ENCODE measurements at regions not wholly inside any gene's neighbourhood (a gene's known extent, or its start where the extent isn't known, plus 50 kb on each side); places are given as distances from the start of the nearest gene placed in this dataset.

GRCh38 chr12:85654456-85654840, 181.8 kb downstream of the RASSF9 start:
- no peak for TF ChIP-seq CTCF (IDR thresholded peaks at IDR 0.05; ENCODE audit: low read depth, low read length, missing control alignments)
- no peak for DNase-seq (ENCODE audit: low read depth)
- H3K4me3 ChIP-seq (ENCODE audit: low read depth, low read length) = no peak overlapping the region

DNA sequence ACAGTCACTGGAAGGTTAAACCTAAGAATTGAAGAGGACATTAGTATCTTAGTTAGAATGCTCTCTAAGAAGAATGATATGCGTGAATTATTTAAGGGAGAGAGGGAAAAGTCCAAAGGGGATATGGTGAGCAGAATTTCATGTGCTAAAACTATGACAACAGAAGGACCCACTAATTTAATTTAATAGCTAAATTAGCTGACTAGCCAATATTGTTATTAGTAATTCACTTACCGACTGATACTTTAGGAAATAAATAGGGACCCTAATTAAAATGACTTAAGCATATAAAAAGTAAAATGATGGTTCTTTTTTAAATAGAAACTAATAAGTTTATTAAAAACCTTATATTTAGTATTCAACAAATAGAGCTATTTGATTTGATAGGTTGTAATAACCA, 179.6 kb downstream of the RASSF9 start:
- H3K4me3 ChIP-seq (ENCODE audit: low read depth, low read length) = no peak overlapping the region
- no peak for TF ChIP-seq CTCF (IDR thresholded peaks at IDR 0.05; ENCODE audit: low read depth, low read length, missing control alignments)
- DNase-seq (ENCODE audit: low read depth) = no peak

DNA sequence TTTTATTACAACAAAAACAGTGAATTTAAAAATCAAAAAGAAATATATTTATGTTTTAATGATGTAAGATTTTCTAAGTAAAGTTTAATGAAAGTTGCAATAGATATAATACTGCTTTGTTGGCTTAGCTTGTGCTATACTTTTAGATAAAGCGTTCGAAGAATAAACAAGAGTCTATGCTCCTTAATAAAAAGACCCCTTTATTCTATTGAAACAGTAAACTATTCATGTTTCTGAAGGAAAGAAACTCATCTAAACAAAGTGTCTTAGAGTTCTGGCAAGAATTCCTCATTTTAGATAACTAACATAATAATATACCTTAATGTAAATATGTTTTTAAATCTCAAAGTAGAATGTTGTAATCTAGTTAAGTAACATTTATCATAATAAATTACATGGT, 179.0 kb downstream of the RASSF9 start:
- no peak for TF ChIP-seq CTCF (IDR thresholded peaks at IDR 0.05; ENCODE audit: low read depth, low read length, missing control alignments)
- no peak for DNase-seq (ENCODE audit: low read depth)
- H3K4me3 ChIP-seq (ENCODE audit: low read depth, low read length) = no peak overlapping the region

GRCh38 chr12:85657836-85658630, 178.2 kb downstream of the RASSF9 start:
- no peak overlapping the region for H3K4me3 ChIP-seq (ENCODE audit: low read depth, low read length)
- DNase-seq (ENCODE audit: low read depth) = no peak
- TF ChIP-seq CTCF (IDR thresholded peaks at IDR 0.05; ENCODE audit: low read depth, low read length, missing control alignments) = no peak

- DNase-seq (ENCODE audit: low read depth) = no peak
- TF ChIP-seq CTCF (IDR thresholded peaks at IDR 0.05; ENCODE audit: low read depth, low read length, missing control alignments) = no peak
- H3K4me3 ChIP-seq (ENCODE audit: low read depth, low read length) = no peak overlapping the region
These were observed 176.3 kb downstream of the RASSF9 start for GRCh38 chr12:85659754-85660530.

GRCh38 chr12:85661461-85662206, 174.6 kb downstream of the RASSF9 start:
- TF ChIP-seq CTCF (IDR thresholded peaks at IDR 0.05; ENCODE audit: low read depth, low read length, missing control alignments) = no peak

More at GRCh38 chr12:85661461-85662206, 174.6 kb downstream of the RASSF9 start:
- no peak overlapping the region for H3K4me3 ChIP-seq (ENCODE audit: low read depth, low read length)
- no peak for DNase-seq (ENCODE audit: low read depth)
